SIG-M5 (cell line): ENCODE measurements at regions not wholly inside any gene's neighbourhood (a gene's known extent, or its start where the extent isn't known, plus 50 kb on each side); places are given as distances from the start of the nearest gene placed in this dataset.
"Not testable (repeated sequence)": the region's sequence is repeated elsewhere in the genome, so short reads cannot be mapped to it uniquely, and the experiment has no call there.

Experiments used
- DNase-seq: peaks from one replicate; lab custom pipeline; 2025; lab: John Stamatoyannopoulos, UW

GRCh38 chr3:157581956-157582636 is 78.9 kb upstream of the VEPH1 start:
- DNase-seq: not testable (repeated sequence)

GRCh38 chr3:157581371-157581770 is 78.2 kb upstream of the VEPH1 start:
- DNase-seq: no peak

- DNase-seq: no peak
Observed at GRCh38 chr3:157578181-157578580, 75.0 kb upstream of the VEPH1 start.

GRCh38 chr3:157574531-157574930 is 71.3 kb upstream of the VEPH1 start:
- no peak for DNase-seq

DNA sequence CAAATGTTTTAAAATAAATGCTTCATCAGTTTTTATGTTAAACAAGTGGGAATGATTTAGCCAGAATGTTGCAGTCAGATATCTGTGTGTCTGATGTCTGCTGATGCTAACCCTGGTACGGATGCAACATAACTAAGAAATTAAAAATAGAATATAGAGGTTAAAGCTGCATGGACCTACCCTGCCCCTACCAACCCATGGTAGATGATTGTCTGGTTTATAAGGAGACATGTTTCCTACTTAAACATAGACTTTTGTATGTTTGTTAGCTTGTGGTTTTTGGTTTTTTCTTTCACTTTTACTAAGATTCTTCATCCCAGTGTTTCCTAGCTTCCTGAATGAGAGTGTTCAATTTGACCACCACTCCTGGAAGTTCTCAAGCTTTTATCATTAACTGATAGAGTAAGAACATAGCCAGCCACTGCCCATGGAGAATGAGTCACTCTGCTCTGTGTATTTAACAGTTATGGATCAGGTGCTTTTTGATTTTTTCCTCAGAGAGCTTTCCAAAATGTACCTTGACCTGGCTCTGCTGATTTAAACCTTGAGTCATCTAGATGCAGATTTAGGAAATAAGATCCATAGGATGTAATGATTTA is 70.7 kb upstream of the VEPH1 start:
- DNase-seq: no peak

- DNase-seq: no peak
Observed at GRCh38 chr3:157573281-157573680, 70.1 kb upstream of the VEPH1 start.

DNA sequence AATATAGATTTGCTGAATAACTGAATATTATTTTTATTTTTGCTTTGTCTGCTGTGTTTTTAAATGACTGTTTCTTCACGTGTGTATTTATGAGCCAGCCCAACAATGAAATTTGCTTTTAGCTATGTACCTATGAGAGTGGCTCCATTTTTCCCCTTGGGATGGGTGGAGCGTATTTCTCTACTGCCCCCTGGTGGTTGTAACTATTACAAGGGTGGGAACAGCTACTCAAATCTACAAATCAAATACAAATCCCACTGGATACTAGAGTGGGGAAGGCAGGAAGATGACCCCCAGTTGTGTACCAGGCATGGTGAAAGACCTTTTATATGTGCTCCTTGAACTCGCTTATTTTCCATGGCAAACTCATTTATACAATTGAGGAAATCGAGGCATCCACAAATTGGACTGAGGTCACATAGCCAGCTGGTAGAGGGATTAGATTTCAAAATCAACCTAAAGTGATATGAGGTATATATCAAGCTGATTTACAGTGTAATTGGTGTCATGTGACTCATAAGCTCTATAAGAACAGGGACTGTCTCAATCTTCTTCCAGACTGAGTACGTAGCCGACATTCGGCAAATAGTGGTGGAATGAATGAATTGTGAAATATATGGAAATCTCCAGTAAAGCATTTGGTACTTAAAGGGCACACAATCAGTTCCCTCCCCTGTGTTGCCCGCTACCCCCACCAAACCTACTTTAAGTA is 69.5 kb upstream of the VEPH1 start:
- no peak for DNase-seq

DNA sequence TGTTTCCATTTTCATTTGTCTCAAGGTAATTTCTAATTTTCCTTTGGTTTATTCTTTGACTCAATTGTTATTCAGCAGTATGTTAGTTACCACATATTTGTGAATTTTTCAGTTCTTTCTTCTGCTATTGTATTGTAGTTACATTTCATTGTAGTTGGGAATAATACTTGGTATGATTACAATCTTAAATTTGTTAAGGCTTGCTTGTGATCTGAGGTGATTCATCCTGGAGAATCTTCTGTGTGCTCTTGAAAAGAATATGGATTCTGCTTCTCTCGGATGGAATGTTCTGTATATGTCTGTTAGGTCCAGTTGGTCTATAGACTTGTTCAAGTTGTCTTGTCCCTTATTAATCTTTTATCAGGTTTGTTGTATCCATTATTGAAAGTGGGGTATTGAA is 63.4 kb upstream of the VEPH1 start:
- DNase-seq: no peak

DNA sequence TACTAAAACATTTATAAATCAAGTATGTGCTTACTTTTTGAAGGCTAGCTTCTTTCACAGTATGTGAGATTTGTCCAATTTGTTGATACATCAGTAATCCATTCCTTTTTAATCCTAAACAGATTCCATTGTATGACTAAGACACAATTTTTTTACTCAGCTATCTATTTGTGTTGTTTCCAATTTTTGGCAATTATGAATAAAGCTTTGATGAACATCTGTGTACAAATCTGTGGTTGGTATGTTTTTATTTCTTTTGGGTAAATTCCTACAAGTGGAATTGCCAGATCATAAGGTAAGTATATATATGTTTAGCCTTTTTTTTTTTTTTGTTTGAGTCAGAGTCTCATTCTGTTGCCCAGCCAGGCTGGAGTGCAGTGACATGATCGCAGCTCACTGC is 56.2 kb upstream of the VEPH1 start:
- no peak for DNase-seq
